H1 (cell line): ENCODE measurements at regions not wholly inside any gene's neighbourhood (a gene's known extent, or its start where the extent isn't known, plus 50 kb on each side); places are given as distances from the start of the nearest gene placed in this dataset.

Experiments used
- ASH2L ChIP-seq: fragments of 200-600, 300-600 bp; sonication (generic); IDR thresholded peaks from one replicate; pipeline ENCODE4 v1.7.1; 2017; ENCODE audit warnings: low read length
- CBX8 ChIP-seq: fragments of 300-800, 300-1000 bp; sonication (generic); IDR thresholded peaks from 2 replicates; pipeline ENCODE4 v1.7.1; 2016; ENCODE audit warnings: low read depth, low read length, borderline replicate concordance
- CHD7 ChIP-seq: fragments of 300-600 bp; sonication (generic); IDR thresholded peaks from 2 replicates; pipeline ENCODE4 v1.7.1; 2012; ENCODE audit warnings: low read length, moderate library complexity, mild to moderate bottlenecking, inconsistent platforms; ENCODE audit not compliant: insufficient replicate concordance

GRCh38 chr10:113347508-113347907, 205.3 kb upstream of the HABP2 start (continued):
- TF ChIP-seq CHD7 (no peak), ASH2L (no peak), CBX8 (no peak)
